K562 (cell line): ENCODE measurements at regions not wholly inside any gene's neighbourhood (a gene's known extent, or its start where the extent isn't known, plus 50 kb on each side); places are given as distances from the start of the nearest gene placed in this dataset.

ENCODE experiments used
- ATAC-seq: fragments of 200-7000 bp; cut with Tn5 transposase; 3 replicates; pipeline ENCODE4 v1.9.1; 2020; ENCODE audit warnings: moderate library complexity
- BruUV-seq: library from RNA; stranded (reverse); fragments of 400-500 nt; replicated peaks from 2 replicates; lab custom pipeline; 2021; lab: Mats Ljungman, UMichigan
- CTCF ChIA-PET: fragments of 300-600 bp; formaldehyde crosslinking; extraction: SDS; loops from one replicate; lab custom pipeline; 2021; ENCODE audit warnings: low intra/inter-chr PET ratio; lab: Yijun Ruan, JAX
- POLR2A ChIA-PET: fragments of 300-600, 350-650 bp; sonication (Branson Sonifier 250); formaldehyde crosslinking; extraction: SDS; loops from one replicate; lab custom pipeline; 2021; ENCODE audit warnings: antibody characterized with exemption, inconsistent platforms; lab: Yijun Ruan, JAX
- DNase-seq, 4 experiments: peaks; one replicate each; pipeline versions ENCODE4 v3.0.0 to v3.0.0-alpha.2; 2011 to 2018; ENCODE audit warnings: low spot score in 3 of 4, mixed read lengths in 3 of 4; ENCODE audit errors: extremely low read depth in 1 of 4
- FAIRE-seq: peaks from 2 replicates; lab custom pipeline; 2011; peaks lifted over from hg19 to GRCh38; lab: Jason Lieb, UNC
- H2AFZ ChIP-seq: 2 replicates; pipeline ENCODE4 v1.6.0; 2011; ENCODE audit warnings: low read depth, low read length, control low read depth, inconsistent platforms
- H3K27ac ChIP-seq: fragments of 200-600 bp; 3 replicates; pipeline ENCODE4 v1.8.0; 2011; ENCODE audit warnings: low read depth, mild to moderate bottlenecking, control low read depth, inconsistent platforms, low read length, moderate library complexity, mixed read lengths; ENCODE audit errors: extremely low read depth
- H3K27me3 ChIP-seq, 2 experiments: fragments of 300-600 bp in 1 of 2; 2 replicates in 1 of 2; 3 replicates in 1 of 2; pipeline versions ENCODE4 v1.6.0 to v1.8.0; 2011; ENCODE audit warnings: inconsistent platforms in 2 of 2, low read length in 2 of 2, mild to moderate bottlenecking in 1 of 2, mixed read lengths in 1 of 2, moderate library complexity in 1 of 2; ENCODE audit not compliant: control insufficient read depth in 2 of 2, insufficient read depth in 2 of 2
- H3K36me3 ChIP-seq: fragments of 300-600 bp; 3 replicates; pipeline ENCODE4 v1.8.0; 2011; ENCODE audit warnings: mild to moderate bottlenecking, low read length, inconsistent platforms; ENCODE audit not compliant: control insufficient read depth, insufficient read depth
- H3K4me1 ChIP-seq, 2 experiments: fragments of 200-600 bp in 1 of 2; replicated peaks in 1 of 2; 2 replicates in 1 of 2; 3 replicates in 1 of 2; pipeline versions ENCODE4 v1.5.1 to v1.8.0; 2011; ENCODE audit warnings: inconsistent platforms in 2 of 2, low read length in 2 of 2, mild to moderate bottlenecking in 1 of 2, mixed read lengths in 1 of 2, moderate library complexity in 1 of 2; ENCODE audit not compliant: control insufficient read depth in 2 of 2, insufficient read depth in 2 of 2
- H3K4me2 ChIP-seq: 2 replicates; pipeline ENCODE4 v1.6.1; 2011; ENCODE audit warnings: low read length, control low read depth, inconsistent platforms, mixed read lengths; ENCODE audit not compliant: insufficient read depth
- H3K4me3 ChIP-seq: fragments of 200-600 bp; sonication (generic), shearing (Covaris generic); 2 replicates; pipeline ENCODE4 v1.5.1; 2016; ENCODE audit warnings: control low read depth, inconsistent platforms
- H3K79me2 ChIP-seq: fragments of 200-600 bp; 3 replicates; pipeline ENCODE4 v1.8.0; 2011; ENCODE audit warnings: low read length, inconsistent platforms; ENCODE audit not compliant: control insufficient read depth, insufficient read depth
- H3K9ac ChIP-seq, 2 experiments: 2 replicates each; pipeline versions ENCODE4 v1.6.0 to v1.6.1; 2011; ENCODE audit warnings: low read depth in 2 of 2, low read length in 2 of 2, control low read depth in 1 of 2, inconsistent platforms in 1 of 2, mild to moderate bottlenecking in 1 of 2, mixed read lengths in 1 of 2; ENCODE audit not compliant: insufficient read depth in 1 of 2
- H3K9me1 ChIP-seq: one replicate; pipeline ENCODE4 v1.6.0; 2011; ENCODE audit warnings: inconsistent platforms, mild to moderate bottlenecking, low read length, moderate library complexity; ENCODE audit not compliant: control insufficient read depth, insufficient read depth
- H3K9me3 ChIP-seq: replicated peaks from 2 replicates; pipeline ENCODE4 v1.5.1; 2011; ENCODE audit warnings: low read depth, low read length, inconsistent platforms; ENCODE audit not compliant: control insufficient read depth, insufficient read depth
- H4K20me1 ChIP-seq: replicated peaks from 2 replicates; pipeline ENCODE4 v1.6.1; 2011; ENCODE audit warnings: low read length, inconsistent platforms, mixed read lengths; ENCODE audit not compliant: control insufficient read depth, insufficient read depth
- KDM1A ChIP-seq, 2 experiments: fragments of 450-650 bp; IDR thresholded peaks; 2 replicates each; pipeline ENCODE4 v1.6.1; 2016; ENCODE audit warnings: mild to moderate bottlenecking in 2 of 2
- SOX6 ChIP-seq: fragments of 450-650 bp; IDR thresholded peaks from 2 replicates; pipeline ENCODE4 v1.6.1; 2014; ENCODE audit warnings: mild to moderate bottlenecking
- ZBTB11 ChIP-seq, 3 experiments: fragments of 200-800 bp in 1 of 3; fragments of 250-450 bp in 1 of 3; fragments of 450-650 bp in 1 of 3; sonication (Bioruptor Pico) in 1 of 3; sonication (Bioruptor generic) in 1 of 3; formaldehyde crosslinking in 1 of 3; IDR thresholded peaks; 2 replicates each; pipeline versions ENCODE4 v1.6.1 to v1.8.0; 2016 to 2022; ENCODE audit warnings: mild to moderate bottlenecking in 2 of 3, missing genetic modification characterization in 2 of 3, missing compliant biosample characterization in 1 of 3, moderate library complexity in 1 of 3
- ZBTB17 ChIP-seq: fragments of 450-650 bp; formaldehyde crosslinking; IDR thresholded peaks from 2 replicates; pipeline ENCODE4 v1.4.0; 2020; ENCODE audit warnings: mild to moderate bottlenecking
- ZNF518B ChIP-seq: fragments of 250-450 bp; sonication (Bioruptor Pico); IDR thresholded peaks from 2 replicates; pipeline ENCODE4 v1.5.0; 2021; ENCODE audit warnings: mild to moderate bottlenecking, moderate library complexity
- ZNF668 ChIP-seq: fragments of 250-450 bp; sonication (Bioruptor Pico); IDR thresholded peaks from 2 replicates; pipeline ENCODE4 v1.8.0; 2022; ENCODE audit warnings: mild to moderate bottlenecking, inconsistent platforms
- WGBS: fragments of 100-300 bp; shearing (Covaris generic); methylation state at CpG from one replicate; pipeline ENCODE4 v1.1.6; 2016; ENCODE audit warnings: low coverage, mixed read lengths; ENCODE audit not compliant: insufficient coverage; ENCODE audit errors: missing lambda C conversion rate; 5-methylcytosine and 5-hydroxymethylcytosine counted together
- in situ Hi-C: fragments of 300-500 bp; cut with MboI; formaldehyde crosslinking; loops from 4 replicates; pipeline ENCODE4 v1.15.0; 2018; ENCODE audit warnings: inconsistent platforms, mixed read lengths
- intact Hi-C: fragments of 100-400 bp; cut with micrococcal nuclease; formaldehyde crosslinking; loops from 2 replicates; pipeline ENCODE4 v1.14.2; 2022

GRCh38 chr12:59431266-59431665 lies 164.6 kb upstream of the SLC16A7 start:
- H3K27ac ChIP-seq: no peak overlapping the region
- no peak overlapping the region for H3K4me3 ChIP-seq
- no peaks in the 10 kb centered on the region for H3K9me3 ChIP-seq
- no peaks in the 10 kb centered on the region for H3K9me1 ChIP-seq
- TF ChIP-seq SOX6: no peak
- no peak for TF ChIP-seq ZBTB11 (CRISPR knock-in tag; IDR thresholded peaks at IDR 0.05)
- no peak for TF ChIP-seq ZNF668 (CRISPR knock-in tag)
- TF ChIP-seq ZBTB17: no peak
- TF ChIP-seq ZNF518B (CRISPR knock-in tag): no peak
- TF ChIP-seq KDM1A (IDR thresholded peaks at IDR 0.05): no peak
- H3K36me3 ChIP-seq: no peaks in the 10 kb centered on the region
- intact Hi-C loops: no loop called here
- BruUV-seq: no TSS peak
- DNase-seq: no peak
- ATAC-seq: no peak
- FAIRE-seq: no peak
- 3% methylated on average over 4 of the region's 4 CpGs for WGBS
- in situ Hi-C loops: no loop called here
- H4K20me1 ChIP-seq: no peaks in the 10 kb centered on the region
- H3K79me2 ChIP-seq: no peaks in the 10 kb centered on the region
- no peak overlapping the region for H3K9ac ChIP-seq
- CTCF ChIA-PET: no interaction called here
- POLR2A ChIA-PET: no interaction called here
- no peaks in the 10 kb centered on the region for H3K27me3 ChIP-seq
- no peaks in the 10 kb centered on the region for H3K4me1 ChIP-seq
- no peak overlapping the region for H2AFZ ChIP-seq
- no peak overlapping the region for H3K4me2 ChIP-seq
